Fibroblast of the aortic adventitia (primary cell): ENCODE measurements at regions not wholly inside any gene's neighbourhood (a gene's known extent, or its start where the extent isn't known, plus 50 kb on each side); places are given as distances from the start of the nearest gene placed in this dataset.

Experiments
- DNase-seq: peaks from one replicate; pipeline ENCODE4 v3.0.0-alpha.2; 2010; ENCODE audit warnings: low read depth
- H3K4me3 ChIP-seq: 2 replicates; pipeline ENCODE4 v1.5.1; 2011; ENCODE audit warnings: low read depth, mild to moderate bottlenecking, control low read depth, low read length, moderate library complexity
- CTCF ChIP-seq: IDR thresholded peaks from 2 replicates; pipeline ENCODE4 v1.5.1; 2011; ENCODE audit warnings: mild to moderate bottlenecking, low read length, control low read depth, inconsistent platforms; ENCODE audit not compliant: insufficient read depth

GRCh38 chr6:44049163-44049988, 77.9 kb downstream of the MRPL14 start:
- no peak for TF ChIP-seq CTCF
- no peak overlapping the region for H3K4me3 ChIP-seq
- DNase-seq = peak; percentile 94

GRCh38 chr6:44048277-44048676, 79.0 kb downstream of the MRPL14 start:
- no peak for TF ChIP-seq CTCF

GRCh38 chr6:44047801-44048200, 79.5 kb downstream of the MRPL14 start:
- TF ChIP-seq CTCF = no peak
- DNase-seq = no peak
- no peak overlapping the region for H3K4me3 ChIP-seq

More at GRCh38 chr6:44048277-44048676, 79.0 kb downstream of the MRPL14 start:
- DNase-seq = no peak
- H3K4me3 ChIP-seq = no peak overlapping the region

GRCh38 chr6:44047179-44047546, 80.1 kb downstream of the MRPL14 start:
- DNase-seq = no peak
- TF ChIP-seq CTCF = no peak
- H3K4me3 ChIP-seq = no peak overlapping the region

- DNase-seq = no peak
- H3K4me3 ChIP-seq = no peak overlapping the region
- TF ChIP-seq CTCF = no peak
These were observed 80.6 kb downstream of the MRPL14 start for GRCh38 chr6:44046516-44047178.

GRCh38 chr6:44045672-44046015, 81.6 kb downstream of the MRPL14 start:
- no peak for TF ChIP-seq CTCF
- DNase-seq = peak; percentile 52
- H3K4me3 ChIP-seq = no peak overlapping the region
